Stimulated activated naive CD4-positive, alpha-beta T cell treated with Interleukin-2 at 50 U/mL for 16 hours (primary cell): ENCODE measurements at regions not wholly inside any gene's neighbourhood (a gene's known extent, or its start where the extent isn't known, plus 50 kb on each side); places are given as distances from the start of the nearest gene placed in this dataset.

Experiments used
- DNase-seq: peaks from one replicate; lab custom pipeline; 2025; lab: John Stamatoyannopoulos, UW

DNA sequence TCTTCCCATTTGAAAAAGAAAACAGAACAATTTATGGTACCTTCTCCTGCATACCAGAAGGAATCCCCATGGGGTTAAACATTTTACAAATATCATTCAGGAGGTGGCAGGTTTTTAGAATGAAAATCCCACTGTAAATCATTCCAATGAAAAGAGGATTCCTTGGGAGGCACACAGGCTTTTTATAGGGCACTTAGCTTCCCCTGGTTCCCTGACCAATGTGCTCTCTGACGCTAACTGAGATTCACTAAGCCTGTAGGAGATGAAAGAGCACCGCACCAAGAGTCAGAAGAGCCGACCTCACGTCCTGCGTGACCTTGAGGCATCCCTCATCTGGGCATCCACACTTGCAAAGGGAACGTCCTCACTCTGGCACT is 82.5 kb downstream of the CMPK2 start:
- DNase-seq = no peak

DNA sequence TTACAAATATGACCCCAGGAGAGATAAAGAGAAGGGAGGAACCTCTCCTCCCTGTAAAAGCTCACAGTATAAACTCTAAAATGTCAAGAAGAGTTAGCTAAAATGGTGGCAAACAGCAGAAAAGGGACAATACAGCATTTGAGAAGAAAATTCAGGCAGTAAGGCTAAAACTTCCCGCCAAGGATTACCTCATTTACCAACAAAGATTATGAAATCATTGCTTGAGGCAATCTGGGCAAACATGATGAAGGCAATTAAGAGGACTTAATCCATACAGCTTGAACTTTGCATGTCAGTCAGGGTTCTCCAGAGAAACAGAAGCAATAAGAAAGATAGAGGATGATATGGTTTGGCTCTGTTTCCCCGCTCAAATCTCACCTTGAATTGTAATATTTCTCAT is 81.4 kb downstream of the CMPK2 start:
- DNase-seq = no peak

DNA sequence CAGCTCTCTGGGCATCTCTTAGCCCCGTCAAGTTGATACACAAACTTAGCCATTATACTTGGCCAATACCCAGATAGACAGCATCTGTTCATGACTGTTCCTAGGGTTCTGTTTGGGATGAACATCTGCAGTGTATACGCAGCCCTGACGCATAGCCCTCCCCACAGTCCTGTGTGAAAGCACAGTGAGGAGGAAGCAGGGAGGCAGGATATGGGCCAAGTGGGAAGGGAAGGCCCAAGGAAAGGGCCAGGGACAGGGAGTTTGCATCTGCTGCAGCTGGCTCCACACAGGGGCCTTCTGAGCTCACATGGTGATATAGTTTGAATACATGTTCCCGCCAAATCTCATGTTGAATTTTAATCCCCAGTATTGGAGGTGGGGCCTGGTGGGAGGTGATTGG is 80.2 kb downstream of the CMPK2 start:
- DNase-seq = no peak

DNA sequence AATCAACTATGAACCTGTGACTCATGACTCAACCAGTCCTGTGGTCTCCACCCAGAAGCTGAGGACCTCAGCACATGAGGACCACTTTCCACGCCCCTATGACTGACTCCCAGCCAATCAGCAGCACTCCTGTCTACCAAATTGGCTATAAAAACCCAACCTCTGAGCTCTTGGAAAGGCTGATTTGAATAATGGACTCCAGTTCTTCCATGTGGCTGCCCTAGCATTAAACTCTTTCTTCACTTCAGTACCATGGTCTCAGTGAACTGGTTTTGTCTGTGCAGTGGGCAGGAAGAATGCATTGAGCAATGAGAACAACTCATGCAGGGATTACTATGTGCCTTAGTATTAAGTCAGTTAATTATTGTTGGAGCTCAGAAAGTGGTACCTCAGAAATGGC is 78.3 kb downstream of the CMPK2 start:
- DNase-seq = no peak

DNA sequence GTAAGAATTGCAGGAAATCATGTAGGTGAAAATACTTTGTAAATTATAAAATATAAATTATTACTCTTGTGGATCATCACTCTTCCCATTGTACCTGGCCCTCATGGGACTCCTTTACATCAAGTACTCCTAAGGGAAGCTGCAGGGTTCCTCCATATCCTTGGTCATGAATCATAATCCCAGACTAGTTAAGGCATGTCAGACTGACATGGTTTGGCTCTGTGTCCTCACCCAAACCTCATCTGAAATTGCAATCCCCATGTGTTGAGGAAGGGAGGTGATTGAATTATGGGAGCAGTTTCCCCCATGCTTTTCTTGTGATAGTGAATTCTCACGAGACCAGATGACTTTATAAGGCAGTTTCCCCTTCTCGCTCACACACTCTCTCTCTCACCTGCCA is 77.1 kb downstream of the CMPK2 start:
- no peak for DNase-seq

DNA sequence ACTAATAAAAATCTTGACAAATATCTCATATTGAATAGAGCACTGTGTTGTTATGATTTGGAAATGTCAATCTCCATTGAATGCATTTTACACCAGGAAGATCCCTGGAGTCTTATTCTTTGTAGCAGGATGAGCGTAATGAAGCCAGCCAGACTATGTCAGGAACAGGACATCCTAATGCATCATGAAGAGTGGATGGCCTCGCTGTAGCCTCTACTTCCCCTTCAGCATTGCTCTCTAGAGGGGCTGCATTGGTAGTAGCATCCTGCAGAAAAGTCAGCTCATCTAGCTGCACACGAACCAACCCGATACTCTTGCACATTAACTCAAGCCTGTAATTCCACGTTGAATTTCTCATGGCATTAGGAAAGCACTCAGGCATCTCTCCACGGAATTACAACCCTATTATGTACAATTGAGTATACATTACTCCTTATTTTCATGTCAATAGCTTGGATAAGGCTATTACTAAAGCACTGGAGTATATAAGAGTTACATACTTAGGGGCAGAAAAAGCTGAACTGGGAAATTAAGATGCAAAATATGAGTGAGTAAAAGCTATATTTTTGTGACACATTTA is 76.1 kb downstream of the CMPK2 start:
- no peak for DNase-seq

DNA sequence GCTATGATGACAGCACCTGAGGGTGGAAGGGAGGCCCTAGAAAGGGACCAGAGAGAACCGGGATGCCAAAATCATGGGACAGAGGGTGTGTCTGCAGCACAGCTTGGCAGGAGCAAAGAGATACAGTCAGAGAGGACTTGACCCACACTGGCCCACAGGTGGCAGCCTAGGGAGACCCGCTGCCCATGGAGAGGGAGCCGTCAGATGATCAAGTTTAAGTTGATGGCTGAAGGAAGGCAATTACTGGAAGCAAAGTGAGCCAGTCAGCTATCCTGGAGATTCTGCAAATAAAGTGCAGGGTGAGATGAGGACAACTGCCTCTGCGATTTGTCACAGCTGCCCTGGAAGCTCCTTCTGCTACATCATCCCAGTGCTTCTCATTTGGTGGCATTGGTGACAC is 74.0 kb downstream of the CMPK2 start:
- DNase-seq = no peak

DNA sequence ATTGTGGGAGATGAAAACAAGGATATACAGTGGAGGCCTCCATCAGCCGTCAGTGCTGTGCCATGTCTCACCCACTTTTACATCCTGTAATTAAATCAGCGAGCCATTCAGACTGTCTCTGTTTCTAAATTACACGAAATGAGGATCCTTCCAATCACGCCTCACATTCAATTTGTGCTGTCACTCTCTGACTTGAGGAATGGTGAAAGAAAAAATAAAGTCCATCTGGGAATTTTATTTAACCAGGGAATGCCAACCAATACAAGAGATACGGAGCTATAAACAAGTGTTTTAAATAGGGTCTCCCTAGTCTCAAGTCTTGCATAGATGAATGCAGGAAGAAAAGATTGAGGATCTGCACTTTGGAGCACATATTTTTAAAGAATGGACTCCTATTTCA is 72.8 kb downstream of the CMPK2 start:
- DNase-seq = no peak

DNA sequence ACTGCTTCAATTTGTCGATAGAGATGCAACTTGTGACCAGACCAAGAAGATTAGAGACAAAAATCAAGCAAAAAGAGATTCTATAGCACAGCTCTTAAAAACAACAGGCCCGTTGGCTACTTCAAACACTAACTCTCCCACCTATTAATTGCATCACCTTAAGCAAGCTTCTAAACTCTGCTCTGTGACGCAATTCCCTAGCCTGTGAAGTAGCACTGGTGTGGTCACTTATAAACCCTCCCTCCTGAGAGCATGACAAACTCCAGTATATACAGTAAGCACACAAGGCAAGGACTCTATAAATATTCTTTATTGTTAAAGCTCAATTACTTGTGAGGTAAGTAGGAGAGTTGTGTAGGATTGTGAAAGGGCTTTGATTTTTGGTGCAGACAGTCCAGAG is 72.3 kb downstream of the CMPK2 start:
- DNase-seq = no peak

DNA sequence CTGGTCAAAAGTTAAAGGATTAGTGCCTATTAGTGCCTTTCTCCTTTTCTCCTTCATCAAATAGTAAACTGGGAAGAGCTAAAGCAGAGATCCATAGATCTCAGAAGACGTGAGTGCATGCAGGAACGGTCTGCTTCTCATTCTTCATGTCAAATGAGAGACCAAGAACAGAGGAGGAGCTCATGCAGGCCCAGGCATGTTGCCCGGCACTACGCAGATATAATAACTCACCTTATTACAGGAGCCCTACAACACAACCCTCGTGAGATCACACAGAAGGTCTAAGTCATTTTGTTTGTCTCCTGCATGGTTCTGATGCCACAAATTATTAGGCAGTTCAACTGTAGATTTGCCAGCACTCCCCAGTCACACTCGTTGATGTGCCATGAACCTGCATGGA is 71.8 kb downstream of the CMPK2 start:
- no peak for DNase-seq

DNA sequence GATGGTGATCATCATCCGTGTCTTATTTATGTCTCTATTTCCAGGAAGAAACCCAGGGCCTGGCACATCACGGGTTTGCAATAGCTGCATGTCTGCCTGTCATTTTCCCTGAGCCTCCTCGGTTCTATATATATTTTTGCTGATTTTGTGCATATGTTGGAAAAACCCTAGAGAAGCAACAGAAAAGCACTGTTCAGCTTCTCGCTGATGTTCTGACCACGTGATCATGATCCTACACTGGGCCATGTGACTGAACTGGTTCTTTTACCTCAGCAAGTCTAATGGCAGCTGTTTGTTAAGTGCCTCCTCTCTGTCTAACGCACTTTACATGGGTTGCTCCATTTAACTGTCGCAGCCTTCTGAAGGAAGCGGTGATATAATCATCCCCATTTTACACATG is 71.3 kb downstream of the CMPK2 start:
- no peak for DNase-seq
